ENCODE measurements at regions not wholly inside any gene's neighbourhood (a gene's known extent, or its start where the extent isn't known, plus 50 kb on each side); places are given as distances from the start of the nearest gene placed in this dataset.
"Not testable (repeated sequence)": the region's sequence is repeated elsewhere in the genome, so short reads cannot be mapped to it uniquely, and the experiment has no call there.

DNA sequence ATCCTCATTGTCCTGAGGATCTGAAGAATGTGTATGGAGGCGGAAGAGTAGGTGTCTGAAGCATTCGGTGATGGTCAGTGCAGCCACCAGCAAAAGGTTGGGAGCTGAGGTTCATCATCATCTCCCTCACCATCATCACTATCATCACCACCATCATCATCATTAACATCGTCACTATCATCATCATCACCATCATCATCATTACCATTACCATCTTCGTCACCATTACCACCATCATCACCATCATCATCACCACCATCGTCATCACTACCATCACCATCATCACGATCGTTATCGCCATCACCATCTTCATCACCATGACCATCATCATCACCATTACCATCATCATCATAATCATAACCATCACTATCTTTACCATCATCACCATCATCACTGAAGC lies 90.8 kb upstream of the TMEM132D start:
- H3K4me3 ChIP-seq (ENCODE audit: low read length), result no peak overlapping the region
- H3K27me3 ChIP-seq (ENCODE audit: insufficient read depth, low read depth, low read length), result no peaks in the 10 kb centered on the region
- no peak overlapping the region for H2AFZ ChIP-seq (ENCODE audit: low read depth, low read length)
- H3K9me3 ChIP-seq (ENCODE audit: low read length), result no peaks in the 10 kb centered on the region
- no peaks in the 10 kb centered on the region for H3F3A ChIP-seq (ENCODE audit: insufficient read depth, low read length, poor library complexity, severe bottlenecking)
- no peak overlapping the region for H3K9ac ChIP-seq (ENCODE audit: low read length)
- no peaks in the 10 kb centered on the region for H3K36me3 ChIP-seq (ENCODE audit: insufficient read depth, low read length)
- H3K4me2 ChIP-seq (ENCODE audit: low read length), result no peak overlapping the region
- TF ChIP-seq, protein P1, sequence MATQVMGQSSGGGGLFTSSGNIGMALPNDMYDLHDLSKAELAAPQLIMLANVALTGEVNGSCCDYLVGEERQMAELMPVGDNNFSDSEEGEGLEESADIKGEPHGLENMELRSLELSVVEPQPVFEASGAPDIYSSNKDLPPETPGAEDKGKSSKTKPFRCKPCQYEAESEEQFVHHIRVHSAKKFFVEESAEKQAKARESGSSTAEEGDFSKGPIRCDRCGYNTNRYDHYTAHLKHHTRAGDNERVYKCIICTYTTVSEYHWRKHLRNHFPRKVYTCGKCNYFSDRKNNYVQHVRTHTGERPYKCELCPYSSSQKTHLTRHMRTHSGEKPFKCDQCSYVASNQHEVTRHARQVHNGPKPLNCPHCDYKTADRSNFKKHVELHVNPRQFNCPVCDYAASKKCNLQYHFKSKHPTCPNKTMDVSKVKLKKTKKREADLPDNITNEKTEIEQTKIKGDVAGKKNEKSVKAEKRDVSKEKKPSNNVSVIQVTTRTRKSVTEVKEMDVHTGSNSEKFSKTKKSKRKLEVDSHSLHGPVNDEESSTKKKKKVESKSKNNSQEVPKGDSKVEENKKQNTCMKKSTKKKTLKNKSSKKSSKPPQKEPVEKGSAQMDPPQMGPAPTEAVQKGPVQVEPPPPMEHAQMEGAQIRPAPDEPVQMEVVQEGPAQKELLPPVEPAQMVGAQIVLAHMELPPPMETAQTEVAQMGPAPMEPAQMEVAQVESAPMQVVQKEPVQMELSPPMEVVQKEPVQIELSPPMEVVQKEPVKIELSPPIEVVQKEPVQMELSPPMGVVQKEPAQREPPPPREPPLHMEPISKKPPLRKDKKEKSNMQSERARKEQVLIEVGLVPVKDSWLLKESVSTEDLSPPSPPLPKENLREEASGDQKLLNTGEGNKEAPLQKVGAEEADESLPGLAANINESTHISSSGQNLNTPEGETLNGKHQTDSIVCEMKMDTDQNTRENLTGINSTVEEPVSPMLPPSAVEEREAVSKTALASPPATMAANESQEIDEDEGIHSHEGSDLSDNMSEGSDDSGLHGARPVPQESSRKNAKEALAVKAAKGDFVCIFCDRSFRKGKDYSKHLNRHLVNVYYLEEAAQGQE (IDR thresholded peaks at IDR 0.05; ENCODE audit: borderline replicate concordance), result no peak
- no peak for TF ChIP-seq POLR2AphosphoS5 (IDR thresholded peaks at IDR 0.05)
- H3K27ac ChIP-seq (ENCODE audit: low read length), result no peak overlapping the region
- no peaks in the 10 kb centered on the region for H3K79me2 ChIP-seq (replicated peaks; ENCODE audit: insufficient read depth, low read length)
- H3K9me2 ChIP-seq (ENCODE audit: insufficient read depth, low read length), result no peaks in the 10 kb centered on the region
- H4K20me1 ChIP-seq (ENCODE audit: insufficient read depth), result no peaks in the 10 kb centered on the region

- Histone ChIP-seq H3K9ac (ENCODE audit: low read length) (no peak overlapping the region), H3K27me3 (ENCODE audit: insufficient read depth, low read depth, low read length) (no peaks in the 10 kb centered on the region), H3K4me2 (ENCODE audit: low read length) (no peak overlapping the region), H3K4me3 (ENCODE audit: low read length) (no peak overlapping the region), H2AFZ (ENCODE audit: low read depth, low read length) (no peak overlapping the region), H3F3A (ENCODE audit: insufficient read depth, low read length, poor library complexity, severe bottlenecking) (no peaks in the 10 kb centered on the region), H3K9me2 (ENCODE audit: insufficient read depth, low read length) (no peaks in the 10 kb centered on the region), H3K79me2 (replicated peaks; ENCODE audit: insufficient read depth, low read length) (no peaks in the 10 kb centered on the region), H4K20me1 (ENCODE audit: insufficient read depth) (no peaks in the 10 kb centered on the region), H3K36me3 (ENCODE audit: insufficient read depth, low read length) (no peaks in the 10 kb centered on the region), H3K9me3 (ENCODE audit: low read length) (no peaks in the 10 kb centered on the region), H3K27ac (ENCODE audit: low read length) (no peak overlapping the region)
- TF ChIP-seq SMC3 (conservative IDR thresholded peaks at IDR 0.05; ENCODE audit: poor library complexity), result no peak
- TF ChIP-seq, protein P1 (IDR thresholded peaks at IDR 0.05; ENCODE audit: borderline replicate concordance), result no peak
- TF ChIP-seq POLR2AphosphoS5 (IDR thresholded peaks at IDR 0.05), result no peak
- TF ChIP-seq EP300 (conservative IDR thresholded peaks at IDR 0.05; ENCODE audit: poor library complexity, severe bottlenecking), result no peak
- TF ChIP-seq, protein P2, sequence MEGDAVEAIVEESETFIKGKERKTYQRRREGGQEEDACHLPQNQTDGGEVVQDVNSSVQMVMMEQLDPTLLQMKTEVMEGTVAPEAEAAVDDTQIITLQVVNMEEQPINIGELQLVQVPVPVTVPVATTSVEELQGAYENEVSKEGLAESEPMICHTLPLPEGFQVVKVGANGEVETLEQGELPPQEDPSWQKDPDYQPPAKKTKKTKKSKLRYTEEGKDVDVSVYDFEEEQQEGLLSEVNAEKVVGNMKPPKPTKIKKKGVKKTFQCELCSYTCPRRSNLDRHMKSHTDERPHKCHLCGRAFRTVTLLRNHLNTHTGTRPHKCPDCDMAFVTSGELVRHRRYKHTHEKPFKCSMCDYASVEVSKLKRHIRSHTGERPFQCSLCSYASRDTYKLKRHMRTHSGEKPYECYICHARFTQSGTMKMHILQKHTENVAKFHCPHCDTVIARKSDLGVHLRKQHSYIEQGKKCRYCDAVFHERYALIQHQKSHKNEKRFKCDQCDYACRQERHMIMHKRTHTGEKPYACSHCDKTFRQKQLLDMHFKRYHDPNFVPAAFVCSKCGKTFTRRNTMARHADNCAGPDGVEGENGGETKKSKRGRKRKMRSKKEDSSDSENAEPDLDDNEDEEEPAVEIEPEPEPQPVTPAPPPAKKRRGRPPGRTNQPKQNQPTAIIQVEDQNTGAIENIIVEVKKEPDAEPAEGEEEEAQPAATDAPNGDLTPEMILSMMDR (IDR thresholded peaks at IDR 0.05; ENCODE audit: poor library complexity, severe bottlenecking), result no peak
Measured at GRCh38 chr12:129997239-129997638, 93.4 kb upstream of the TMEM132D start.

- not testable (repeated sequence) for H3K9me2 ChIP-seq (ENCODE audit: insufficient read depth, low read length); H3K9me3 ChIP-seq (ENCODE audit: low read length); H3K4me3 ChIP-seq (ENCODE audit: low read length); H3K27me3 ChIP-seq (ENCODE audit: insufficient read depth, low read depth, low read length); H3K36me3 ChIP-seq (ENCODE audit: insufficient read depth, low read length); H3K4me2 ChIP-seq (ENCODE audit: low read length); H3K27ac ChIP-seq (ENCODE audit: low read length); H4K20me1 ChIP-seq (ENCODE audit: insufficient read depth); H2AFZ ChIP-seq (ENCODE audit: low read depth, low read length); H3K79me2 ChIP-seq (replicated peaks; ENCODE audit: insufficient read depth, low read length); H3K9ac ChIP-seq (ENCODE audit: low read length); H3F3A ChIP-seq (ENCODE audit: insufficient read depth, low read length, poor library complexity, severe bottlenecking)
Measured at GRCh38 chr12:130004310-130004877, 100.6 kb upstream of the TMEM132D start.

Data from neural cell (in vitro differentiated cells).